DMS153 (cell line): ENCODE measurements at regions not wholly inside any gene's neighbourhood (a gene's known extent, or its start where the extent isn't known, plus 50 kb on each side); places are given as distances from the start of the nearest gene placed in this dataset.
"Not testable (repeated sequence)": the region's sequence is repeated elsewhere in the genome, so short reads cannot be mapped to it uniquely, and the experiment has no call there.

Experiments
- DNase-seq: peaks from one replicate; lab custom pipeline; 2025; lab: John Stamatoyannopoulos, UW

- DNase-seq: no peak
Measured at GRCh38 chr5:82603033-82603987, 325.2 kb upstream of the RPS23 start.

GRCh38 chr5:82601861-82602260 is 323.7 kb upstream of the RPS23 start:
- DNase-seq: no peak

- DNase-seq: no peak
Measured at GRCh38 chr5:82601077-82601476, 322.9 kb upstream of the RPS23 start.

- DNase-seq: no peak
Measured at GRCh38 chr5:82599692-82600091, 321.5 kb upstream of the RPS23 start.

GRCh38 chr5:82599030-82599429 is 320.9 kb upstream of the RPS23 start:
- no peak for DNase-seq

- no peak for DNase-seq
Measured at GRCh38 chr5:82597437-82597836, 319.3 kb upstream of the RPS23 start.

- no peak for DNase-seq
Measured at GRCh38 chr5:82596451-82596850, 318.3 kb upstream of the RPS23 start.

- no peak for DNase-seq
Measured at GRCh38 chr5:82595113-82595512, 317.0 kb upstream of the RPS23 start.

- no peak for DNase-seq
Measured at GRCh38 chr5:82594097-82594496, 315.9 kb upstream of the RPS23 start.

GRCh38 chr5:82593481-82593880 is 315.3 kb upstream of the RPS23 start:
- no peak for DNase-seq

GRCh38 chr5:82591021-82591515 is 312.9 kb upstream of the RPS23 start:
- no peak for DNase-seq

- DNase-seq: no peak
Measured at GRCh38 chr5:82590112-82590511, 312.0 kb upstream of the RPS23 start.

GRCh38 chr5:82586661-82587310 is 308.6 kb upstream of the RPS23 start:
- DNase-seq: no peak

GRCh38 chr5:82586181-82586580 is 308.0 kb upstream of the RPS23 start:
- no peak for DNase-seq

- no peak for DNase-seq
Measured at GRCh38 chr5:82584631-82585030, 306.5 kb upstream of the RPS23 start.

GRCh38 chr5:82583331-82583730 is 305.2 kb upstream of the RPS23 start:
- DNase-seq: not testable (repeated sequence)

- DNase-seq: no peak
Measured at GRCh38 chr5:82564963-82565362, 286.8 kb upstream of the RPS23 start.

GRCh38 chr5:82563745-82564144 is 285.6 kb upstream of the RPS23 start:
- no peak for DNase-seq

GRCh38 chr5:82562696-82563240 is 284.6 kb upstream of the RPS23 start:
- DNase-seq: no peak

GRCh38 chr5:82561797-82562196 is 283.6 kb upstream of the RPS23 start:
- no peak for DNase-seq

GRCh38 chr5:82560969-82561368 is 282.8 kb upstream of the RPS23 start:
- DNase-seq: no peak

GRCh38 chr5:82560561-82560960 is 282.4 kb upstream of the RPS23 start:
- no peak for DNase-seq

- no peak for DNase-seq
Measured at GRCh38 chr5:82551840-82552385, 273.8 kb upstream of the RPS23 start.
